ENCODE measurements at regions not wholly inside any gene's neighbourhood (a gene's known extent, or its start where the extent isn't known, plus 50 kb on each side); places are given as distances from the start of the nearest gene placed in this dataset.

DNA sequence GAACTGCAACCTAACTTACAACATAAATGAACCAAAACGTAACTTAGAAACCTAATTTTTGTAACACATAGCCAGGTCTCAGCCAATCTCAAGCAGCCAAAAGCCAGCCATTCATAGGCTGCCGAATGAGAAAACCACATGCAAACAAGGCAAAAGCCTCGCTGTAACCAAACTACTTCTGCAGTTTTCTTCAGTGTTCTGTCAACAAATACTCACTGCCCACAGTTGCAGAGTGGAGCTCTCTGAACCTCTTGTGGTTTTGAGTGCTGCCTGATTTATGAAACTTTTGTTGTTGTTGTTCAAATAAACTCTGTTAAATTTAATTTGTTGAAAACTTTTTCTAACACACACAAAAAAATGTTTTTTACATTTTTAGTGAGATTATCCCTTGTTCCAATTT is 251.2 kb downstream of the PAPSS1 start:
- H3K9ac ChIP-seq (ENCODE audit: low read length): no peak overlapping the region
- TF ChIP-seq TCF7L2 (IDR thresholded peaks at IDR 0.05; ENCODE audit: borderline replicate concordance, extremely low read depth, insufficient read depth, insufficient read length): no peak
- TF ChIP-seq EZH2 (IDR thresholded peaks at IDR 0.05): no peak
- no peaks in the 10 kb centered on the region for H3K27me3 ChIP-seq (ENCODE audit: insufficient read depth, low read length)
- H3K4me1 ChIP-seq (ENCODE audit: control insufficient read depth in 1 of 2, insufficient read depth in 2 of 2, low read length in 2 of 2): no peaks in the 10 kb centered on the region
- H3K4me2 ChIP-seq (ENCODE audit: low read length): no peak overlapping the region
- no peak overlapping the region for H2AFZ ChIP-seq (ENCODE audit: low read depth, low read length, poor library complexity, severe bottlenecking)
- no peaks in the 10 kb centered on the region for H4K20me1 ChIP-seq (ENCODE audit: insufficient read depth)
- H3K4me3 ChIP-seq (replicated peaks in 1 of 2; ENCODE audit: low read depth in 1 of 2, low read length in 2 of 2): no peak overlapping the region
- ATAC-seq: no peak
- no peak overlapping the region for H3K27ac ChIP-seq (ENCODE audit: low read depth, low read length)
- CTCF ChIA-PET: no interaction called here
- POLR2A ChIA-PET: no interaction called here
- RAD21 ChIA-PET (ENCODE audit: low non-redundant PET in 1 of 2, low total read pairs in 2 of 2, uncharacterized antibody in 2 of 2, unreplicated experiment in 2 of 2): no interaction called here
- no peaks in the 10 kb centered on the region for H3K79me2 ChIP-seq (ENCODE audit: insufficient read depth, low read length)
- no peak for DNase-seq (ENCODE audit: low read depth, low spot score)
- no peaks in the 10 kb centered on the region for H3K9me3 ChIP-seq (ENCODE audit: control insufficient read depth in 1 of 2, insufficient read depth in 1 of 2, low read depth in 1 of 2, low read length in 2 of 2)
- BruUV-seq (replicated peaks): no TSS peak
- no peaks in the 10 kb centered on the region for H3K36me3 ChIP-seq (ENCODE audit: control insufficient read depth in 1 of 2, insufficient read depth in 2 of 2, low read length in 2 of 2)
- intact Hi-C loops (cut with micrococcal nuclease): no loop called here
- no peaks in the 10 kb centered on the region for H3K9me2 ChIP-seq (ENCODE audit: insufficient read depth)

DNA sequence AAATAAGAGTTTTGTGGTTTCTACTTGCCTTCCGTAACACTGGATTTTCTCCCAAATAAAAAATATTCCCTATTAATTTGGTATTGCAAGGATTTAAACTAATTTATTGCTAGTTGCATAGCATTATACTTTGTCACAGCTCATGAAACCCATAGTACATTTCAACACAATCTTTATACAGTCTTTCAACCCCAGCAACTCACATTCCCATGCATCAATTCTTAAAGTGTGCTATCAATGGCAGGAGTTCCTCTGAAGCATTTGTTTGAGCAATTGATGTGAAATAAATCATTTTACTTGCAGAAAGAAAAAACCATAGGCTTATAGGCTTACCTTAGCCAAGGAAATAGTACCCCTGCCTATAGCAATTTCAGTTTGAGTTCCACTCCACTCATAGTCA is 251.9 kb downstream of the PAPSS1 start:
- no TSS peak for BruUV-seq (replicated peaks)
- ATAC-seq (no peak), DNase-seq (ENCODE audit: low read depth, low spot score) (no peak)
- Histone ChIP-seq H3K4me1 (ENCODE audit: control insufficient read depth in 1 of 2, insufficient read depth in 2 of 2, low read length in 2 of 2) (no peaks in the 10 kb centered on the region), H4K20me1 (ENCODE audit: insufficient read depth) (no peaks in the 10 kb centered on the region), H2AFZ (ENCODE audit: low read depth, low read length, poor library complexity, severe bottlenecking) (no peak overlapping the region), H3K9me3 (ENCODE audit: control insufficient read depth in 1 of 2, insufficient read depth in 1 of 2, low read depth in 1 of 2, low read length in 2 of 2) (no peaks in the 10 kb centered on the region), H3K9me2 (ENCODE audit: insufficient read depth) (no peaks in the 10 kb centered on the region), H3K9ac (ENCODE audit: low read length) (no peak overlapping the region), H3K4me3 (replicated peaks in 1 of 2; ENCODE audit: low read depth in 1 of 2, low read length in 2 of 2) (no peak overlapping the region), H3K27me3 (ENCODE audit: insufficient read depth, low read length) (no peaks in the 10 kb centered on the region), H3K36me3 (ENCODE audit: control insufficient read depth in 1 of 2, insufficient read depth in 2 of 2, low read length in 2 of 2) (no peaks in the 10 kb centered on the region), H3K27ac (ENCODE audit: low read depth, low read length) (no peak overlapping the region), H3K4me2 (ENCODE audit: low read length) (no peak overlapping the region), H3K79me2 (ENCODE audit: insufficient read depth, low read length) (no peaks in the 10 kb centered on the region)
- TF ChIP-seq EZH2phosphoT487 (IDR thresholded peaks at IDR 0.05; ENCODE audit: borderline replicate concordance) (no peak), ELF1 (IDR thresholded peaks at IDR 0.05; ENCODE audit: borderline replicate concordance, low read depth) (no peak), ZFX (IDR thresholded peaks at IDR 0.05) (no peak), POLR2AphosphoS5 (IDR thresholded peaks at IDR 0.05; ENCODE audit: low read depth, low read length) (no peak), POLR2A (IDR thresholded peaks at IDR 0.05; ENCODE audit: borderline replicate concordance, extremely low read depth, insufficient read depth, insufficient read length) (no peak)
- TF ChIP-seq, protein P1, sequence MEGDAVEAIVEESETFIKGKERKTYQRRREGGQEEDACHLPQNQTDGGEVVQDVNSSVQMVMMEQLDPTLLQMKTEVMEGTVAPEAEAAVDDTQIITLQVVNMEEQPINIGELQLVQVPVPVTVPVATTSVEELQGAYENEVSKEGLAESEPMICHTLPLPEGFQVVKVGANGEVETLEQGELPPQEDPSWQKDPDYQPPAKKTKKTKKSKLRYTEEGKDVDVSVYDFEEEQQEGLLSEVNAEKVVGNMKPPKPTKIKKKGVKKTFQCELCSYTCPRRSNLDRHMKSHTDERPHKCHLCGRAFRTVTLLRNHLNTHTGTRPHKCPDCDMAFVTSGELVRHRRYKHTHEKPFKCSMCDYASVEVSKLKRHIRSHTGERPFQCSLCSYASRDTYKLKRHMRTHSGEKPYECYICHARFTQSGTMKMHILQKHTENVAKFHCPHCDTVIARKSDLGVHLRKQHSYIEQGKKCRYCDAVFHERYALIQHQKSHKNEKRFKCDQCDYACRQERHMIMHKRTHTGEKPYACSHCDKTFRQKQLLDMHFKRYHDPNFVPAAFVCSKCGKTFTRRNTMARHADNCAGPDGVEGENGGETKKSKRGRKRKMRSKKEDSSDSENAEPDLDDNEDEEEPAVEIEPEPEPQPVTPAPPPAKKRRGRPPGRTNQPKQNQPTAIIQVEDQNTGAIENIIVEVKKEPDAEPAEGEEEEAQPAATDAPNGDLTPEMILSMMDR (IDR thresholded peaks at IDR 0.05 in 2 of 3, conservative IDR thresholded peaks at IDR 0.05 in 1 of 3; ENCODE audit: borderline replicate concordance in 1 of 3, insufficient read depth in 1 of 3, low read depth in 2 of 3, low read length in 2 of 3): no peak
- intact Hi-C loops (cut with micrococcal nuclease): no loop called here
- ChIA-PET POLR2A (no interaction called here), CTCF (no interaction called here), RAD21 (ENCODE audit: low non-redundant PET in 1 of 2, low total read pairs in 2 of 2, uncharacterized antibody in 2 of 2, unreplicated experiment in 2 of 2) (interaction anchor here in 1 of 2 experiments (0.7 kb wide), 1 partner anchor 85 kb away, joined by 3 read pairs; no protein-coding TSS in a partner anchor)
